ENCODE measurements at regions not wholly inside any gene's neighbourhood (a gene's known extent, or its start where the extent isn't known, plus 50 kb on each side); places are given as distances from the start of the nearest gene placed in this dataset.

DNA sequence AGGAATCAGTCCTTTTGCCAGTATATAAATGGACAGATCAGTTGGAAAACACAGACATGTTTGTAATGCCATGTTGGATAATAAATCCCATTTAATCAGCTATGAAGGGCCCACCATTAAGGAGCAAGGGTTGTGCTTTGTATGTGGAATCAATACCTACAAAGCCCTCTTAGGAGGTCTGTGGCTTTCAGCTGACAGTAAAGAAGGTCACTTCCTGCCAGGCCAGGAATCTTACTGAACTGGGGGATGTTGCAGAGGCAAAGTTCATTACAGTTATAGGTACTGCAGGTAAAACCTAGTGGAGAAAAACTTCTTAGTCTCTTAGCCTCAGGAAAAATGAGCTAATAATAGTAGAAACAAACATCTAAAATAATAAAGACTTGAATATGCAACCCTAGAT is 129.5 kb downstream of the FAM76B start:
- Histone ChIP-seq H3K18ac (ENCODE audit: extremely low read depth, low read length) (no peak overlapping the region), H2BK12ac (ENCODE audit: low read depth, low read length) (no peak overlapping the region), H2AFZ (ENCODE audit: low read length) (no peak overlapping the region), H4K8ac (ENCODE audit: extremely low read depth, insufficient read depth, low read length) (no peak overlapping the region), H3K27me3 (replicated peaks in 1 of 4; ENCODE audit: control insufficient read depth in 3 of 4, extremely low read depth in 1 of 4, insufficient read depth in 3 of 4, low read length in 3 of 4) (no peaks in the 10 kb centered on the region), H2AK5ac (ENCODE audit: low read depth, low read length) (no peak overlapping the region), H3K4me3 (ENCODE audit: extremely low read depth in 1 of 4, insufficient read depth in 2 of 4, low read depth in 3 of 4, low read length in 4 of 4) (no peak overlapping the region), H3K36me3 (ENCODE audit: control insufficient read depth in 2 of 4, insufficient read depth in 4 of 4, low read length in 3 of 4) (no peaks in the 10 kb centered on the region), H3K56ac (replicated peaks; ENCODE audit: insufficient read length, low read depth, low read length) (no peak overlapping the region), H4K5ac (ENCODE audit: insufficient read length, low read depth, low read length) (no peak overlapping the region), H3K79me1 (ENCODE audit: low read depth, low read length) (no peaks in the 10 kb centered on the region), H2BK15ac (ENCODE audit: low read length) (no peak overlapping the region), H2BK120ac (replicated peaks; ENCODE audit: low read depth, low read length) (no peak overlapping the region), H2BK20ac (ENCODE audit: low read length) (no peak overlapping the region), H3K23ac (ENCODE audit: insufficient read length) (no peak overlapping the region), H3K23me2 (ENCODE audit: low read depth, low read length) (no peaks in the 10 kb centered on the region), H2BK5ac (ENCODE audit: low read depth, low read length) (no peak overlapping the region), H4K91ac (replicated peaks; ENCODE audit: insufficient read length, low read length) (no peak overlapping the region), H3K27ac (ENCODE audit: low read depth, low read length) (no peak overlapping the region), H4K20me1 (replicated peaks in 1 of 2; ENCODE audit: control insufficient read depth in 1 of 2, insufficient read depth in 2 of 2, low read length in 2 of 2) (no peaks in the 10 kb centered on the region), H3K9me3 (ENCODE audit: insufficient read depth in 2 of 2, low read depth in 1 of 2, low read length in 1 of 2) (no peaks in the 10 kb centered on the region), H3K14ac (ENCODE audit: insufficient read length) (no peak overlapping the region), H3K4me2 (ENCODE audit: insufficient read depth in 1 of 2, low read depth in 2 of 2, low read length in 2 of 2) (no peak overlapping the region), H3K79me2 (ENCODE audit: control insufficient read depth in 1 of 2, insufficient read depth in 2 of 2, low read length in 2 of 2) (no peaks in the 10 kb centered on the region), H3K4me1 (replicated peaks in 1 of 4; ENCODE audit: control insufficient read depth in 3 of 4, insufficient read depth in 4 of 4, low read length in 3 of 4) (no peaks in the 10 kb centered on the region), H3K4ac (replicated peaks; ENCODE audit: insufficient read length, low read depth, low read length) (no peak overlapping the region), H3K9ac (replicated peaks in 1 of 4; ENCODE audit: extremely low read depth in 1 of 4, low read depth in 3 of 4, low read length in 3 of 4) (no peak overlapping the region)
- DNase-seq (ENCODE audit: low read depth in 1 of 2, low spot score in 2 of 2) (no peak), FAIRE-seq (peak; percentile 68)
- TF ChIP-seq YY1 (IDR thresholded peaks at IDR 0.05; ENCODE audit: low read depth, low read length) = no peak
- TF ChIP-seq SIRT6 (IDR thresholded peaks at IDR 0.05; ENCODE audit: low read length) = no peak
- TF ChIP-seq RAD21 (IDR thresholded peaks at IDR 0.05 in 1 of 2, conservative IDR thresholded peaks at IDR 0.05 in 1 of 2; ENCODE audit: low read depth in 2 of 2, low read length in 2 of 2) = no peak
- no peak for TF ChIP-seq CHD1 (IDR thresholded peaks at IDR 0.05; ENCODE audit: low read depth, low read length)
- TF ChIP-seq SAP30 (IDR thresholded peaks at IDR 0.05; ENCODE audit: insufficient read depth, insufficient replicate concordance, low read length) = no peak
- no peak for TF ChIP-seq TAF7 (optimal IDR thresholded peaks at IDR 0.05; ENCODE audit: borderline replicate concordance, low read depth, low read length)
- no peak for TF ChIP-seq HDAC2 (IDR thresholded peaks at IDR 0.05; ENCODE audit: borderline replicate concordance in 1 of 2, low read depth in 2 of 2, low read length in 2 of 2)
- no peak for TF ChIP-seq RFX5 (IDR thresholded peaks at IDR 0.05; ENCODE audit: borderline replicate concordance, low read depth, low read length)
- POLR2A ChIA-PET (ENCODE audit: partially characterized antibody) = no interaction called here
- CTCF ChIA-PET (ENCODE audit: partially characterized antibody) = no interaction called here
